ENCODE measurements at regions not wholly inside any gene's neighbourhood (a gene's known extent, or its start where the extent isn't known, plus 50 kb on each side); places are given as distances from the start of the nearest gene placed in this dataset.
"Not testable (repeated sequence)": the region's sequence is repeated elsewhere in the genome, so short reads cannot be mapped to it uniquely, and the experiment has no call there.

DNA sequence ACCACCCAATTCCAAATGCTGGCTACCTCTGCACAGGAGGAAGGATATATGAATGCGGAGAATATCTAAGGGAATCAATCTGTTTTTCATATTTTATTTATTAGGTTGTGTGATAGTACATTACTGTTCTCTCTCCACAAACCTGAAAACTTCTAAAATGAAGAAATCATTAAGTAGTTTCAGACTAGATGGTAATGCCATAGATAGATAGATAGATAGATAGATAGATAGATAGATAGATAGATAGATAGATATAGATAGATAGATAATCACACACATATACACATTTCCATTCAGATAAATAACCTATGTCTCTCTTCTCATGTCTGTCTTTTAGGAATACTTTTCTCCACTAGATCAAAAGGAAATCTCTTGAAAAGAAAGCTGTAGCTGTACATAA lies 126.1 kb upstream of the TSPAN8 start:
- H3K4me3 ChIP-seq (ENCODE audit: low read depth, low read length), result no peak overlapping the region
- ChIA-PET POLR2A (no interaction called here), CTCF (no interaction called here)
- DNase-seq (ENCODE audit: low read depth, low spot score), result no peak
- TF ChIP-seq CTCF (IDR thresholded peaks at IDR 0.05; ENCODE audit: insufficient read depth, low read length, missing control alignments), result no peak

- DNase-seq (ENCODE audit: low read depth, low spot score), result no peak
- POLR2A ChIA-PET, result no interaction called here
- CTCF ChIA-PET, result no interaction called here
- no peak overlapping the region for H3K4me3 ChIP-seq (ENCODE audit: low read depth, low read length)
- TF ChIP-seq CTCF (IDR thresholded peaks at IDR 0.05; ENCODE audit: insufficient read depth, low read length, missing control alignments), result no peak
Observed at GRCh38 chr12:71282925-71283324, 125.1 kb upstream of the TSPAN8 start.

DNA sequence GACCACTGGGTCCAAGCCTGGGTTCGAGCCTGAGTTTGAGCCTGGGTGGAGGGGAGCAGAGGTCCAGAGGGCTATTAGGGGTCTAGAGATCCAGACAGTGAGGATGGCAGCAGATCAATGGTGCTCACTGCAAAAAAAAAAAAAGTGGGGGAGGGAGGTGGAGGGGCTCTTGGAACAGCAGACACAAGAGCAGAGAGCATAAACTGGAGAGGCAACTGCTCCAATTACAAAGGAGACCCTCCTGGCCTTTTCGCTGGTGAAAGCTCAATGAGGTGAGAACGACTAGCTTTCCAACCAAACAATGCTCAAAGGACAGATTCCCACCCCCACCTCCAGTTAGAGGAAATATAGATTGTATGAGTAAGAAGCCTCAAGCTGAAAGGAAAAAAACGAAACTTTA lies 124.2 kb upstream of the TSPAN8 start:
- TF ChIP-seq CTCF (IDR thresholded peaks at IDR 0.05; ENCODE audit: insufficient read depth, low read length, missing control alignments), result no peak
- POLR2A ChIA-PET, result no interaction called here
- no peak overlapping the region for H3K4me3 ChIP-seq (ENCODE audit: low read depth, low read length)
- CTCF ChIA-PET, result no interaction called here
- no peak for DNase-seq (ENCODE audit: low read depth, low spot score)

- no peak for DNase-seq (ENCODE audit: low read depth, low spot score)
- no peak for TF ChIP-seq CTCF (IDR thresholded peaks at IDR 0.05; ENCODE audit: insufficient read depth, low read length, missing control alignments)
- ChIA-PET CTCF (no interaction called here), POLR2A (no interaction called here)
- no peak overlapping the region for H3K4me3 ChIP-seq (ENCODE audit: low read depth, low read length)
Observed at GRCh38 chr12:71281425-71281824, 123.6 kb upstream of the TSPAN8 start.

DNA sequence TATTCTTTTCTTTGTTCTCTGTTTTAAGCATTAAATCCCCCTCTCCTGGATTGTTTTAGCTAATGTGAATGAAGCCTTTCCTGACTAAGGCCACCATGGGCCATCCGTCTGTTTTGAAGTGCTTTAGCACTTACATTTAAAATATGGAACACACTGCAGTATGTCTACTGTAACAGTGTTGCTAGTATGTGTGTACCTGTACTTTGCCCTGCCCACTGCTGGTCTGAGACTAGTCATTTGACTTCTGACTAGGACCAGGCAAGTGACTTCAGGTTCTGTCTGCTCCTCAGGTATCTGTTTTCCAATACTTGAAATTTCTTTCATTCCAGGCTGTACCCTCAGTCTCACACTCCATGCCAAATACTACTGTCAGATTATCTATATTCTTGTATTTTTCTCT lies 120.1 kb upstream of the TSPAN8 start:
- no peak overlapping the region for H3K4me3 ChIP-seq (ENCODE audit: low read depth, low read length)
- no peak for TF ChIP-seq CTCF (IDR thresholded peaks at IDR 0.05; ENCODE audit: insufficient read depth, low read length, missing control alignments)
- CTCF ChIA-PET, result no interaction called here
- DNase-seq (ENCODE audit: low read depth, low spot score), result no peak
- POLR2A ChIA-PET, result no interaction called here

- TF ChIP-seq CTCF (IDR thresholded peaks at IDR 0.05; ENCODE audit: insufficient read depth, low read length, missing control alignments), result no peak
- ChIA-PET POLR2A (no interaction called here), CTCF (no interaction called here)
- no peak for DNase-seq (ENCODE audit: low read depth, low spot score)
- no peak overlapping the region for H3K4me3 ChIP-seq (ENCODE audit: low read depth, low read length)
Observed at GRCh38 chr12:71276541-71276940, 118.7 kb upstream of the TSPAN8 start.

DNA sequence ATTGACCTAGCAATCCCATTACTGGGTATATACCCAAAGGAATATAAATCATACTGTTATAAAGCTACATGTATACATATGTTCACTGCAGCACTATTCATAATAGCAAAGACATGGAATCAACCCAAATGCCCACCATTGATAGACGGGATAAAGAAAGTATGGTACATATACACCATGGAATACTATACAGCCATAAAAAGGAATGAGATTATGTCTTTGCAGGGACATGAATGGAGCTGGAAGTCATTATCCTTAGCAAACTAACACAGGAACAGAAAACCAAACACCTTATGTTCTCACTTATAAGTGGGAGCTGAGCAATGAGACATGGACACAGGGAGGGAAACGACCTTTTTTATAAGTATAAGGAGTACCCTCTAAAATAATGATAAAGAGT lies 113.0 kb upstream of the TSPAN8 start:
- CTCF ChIA-PET; DNase-seq (ENCODE audit: low read depth, low spot score); POLR2A ChIA-PET; H3K4me3 ChIP-seq (ENCODE audit: low read depth, low read length): not testable (repeated sequence)
